Skeletal muscle tissue (tissue), 3 donors: ENCODE measurements at regions not wholly inside any gene's neighbourhood (a gene's known extent, or its start where the extent isn't known, plus 50 kb on each side); places are given as distances from the start of the nearest gene placed in this dataset.
"Not testable (repeated sequence)": the region's sequence is repeated elsewhere in the genome, so short reads cannot be mapped to it uniquely, and the experiment has no call there.

Source experiments
- H3K27ac ChIP-seq: one replicate; pipeline ENCODE4 v1.7.0; 2013; ENCODE audit warnings: mild to moderate bottlenecking, low read depth, low read length, inconsistent platforms
- H3K27me3 ChIP-seq, 3 donors: one replicate each; pipeline ENCODE4 v1.7.0; 2013; ENCODE audit warnings: low read length in 3 of 3; ENCODE audit not compliant: control insufficient read depth in 3 of 3, insufficient read depth in 3 of 3
- H3K36me3 ChIP-seq, 3 donors: one replicate each; pipeline ENCODE4 v1.7.0; 2013; ENCODE audit warnings: low read length in 3 of 3; ENCODE audit not compliant: control insufficient read depth in 3 of 3, insufficient read depth in 3 of 3
- H3K4me1 ChIP-seq, 3 donors: one replicate each; pipeline ENCODE4 v1.7.0; 2013; ENCODE audit warnings: low read length in 3 of 3, mild to moderate bottlenecking in 3 of 3; ENCODE audit not compliant: control insufficient read depth in 3 of 3, insufficient read depth in 3 of 3
- H3K4me3 ChIP-seq, 3 donors: one replicate each; pipeline ENCODE4 v1.7.0; 2013; ENCODE audit warnings: low read length in 3 of 3
- H3K9ac ChIP-seq, 3 donors: one replicate each; pipeline ENCODE4 v1.7.0; 2013; ENCODE audit warnings: low read length in 3 of 3, mild to moderate bottlenecking in 3 of 3, moderate library complexity in 2 of 3, low read depth in 1 of 3
- H3K9me3 ChIP-seq, 3 donors: one replicate each; pipeline ENCODE4 v1.7.0; 2013; ENCODE audit warnings: low read length in 3 of 3; ENCODE audit not compliant: control insufficient read depth in 3 of 3
- donor health status: Osteomylitis.

DNA sequence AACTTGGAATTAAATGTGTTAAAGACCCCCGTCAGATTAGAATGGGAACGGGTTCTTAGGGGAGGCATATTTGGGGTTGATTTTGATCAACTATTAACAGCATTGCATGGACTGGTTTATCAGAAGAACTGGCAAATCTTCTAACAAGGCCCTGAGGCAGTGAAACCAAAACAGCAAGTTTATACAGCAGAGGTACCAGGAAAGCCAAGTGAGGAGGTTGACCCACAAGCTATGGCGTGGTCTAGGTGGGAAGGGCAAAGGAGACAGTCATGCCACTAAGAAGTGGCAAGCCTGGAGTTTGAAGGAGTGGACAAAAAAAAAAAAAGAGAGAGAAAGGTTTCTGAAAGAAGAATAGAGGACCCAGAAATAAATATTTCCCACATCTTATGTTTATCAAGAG is 187.0 kb downstream of the MREG start:
- no peak overlapping the region for H3K9ac ChIP-seq
- H3K36me3 ChIP-seq, result no peaks in the 10 kb centered on the region
- H3K4me1 ChIP-seq, result no peaks in the 10 kb centered on the region
- no peak overlapping the region for H3K4me3 ChIP-seq
- H3K27ac ChIP-seq, result no peak overlapping the region
- no peaks in the 10 kb centered on the region for H3K9me3 ChIP-seq
- no peaks in the 10 kb centered on the region for H3K27me3 ChIP-seq

DNA sequence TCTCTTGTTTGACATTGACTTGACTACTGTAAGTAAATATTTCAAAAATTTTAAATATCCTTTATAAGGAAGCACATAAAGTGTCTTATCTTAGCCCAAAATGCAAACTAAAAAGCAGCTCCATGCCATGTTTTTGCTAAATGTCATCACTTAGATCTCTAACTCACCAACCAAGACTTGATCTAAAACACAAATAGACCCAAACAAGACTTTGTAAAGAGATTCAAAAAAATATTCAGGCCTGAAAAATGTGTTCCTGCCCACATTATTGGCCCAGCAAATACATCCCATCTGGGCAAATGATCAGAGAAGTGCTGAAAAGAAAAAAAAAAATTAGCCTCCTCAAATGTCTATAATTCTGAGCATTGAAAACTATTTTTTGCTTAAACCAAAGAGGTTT is 187.6 kb downstream of the MREG start:
- no peaks in the 10 kb centered on the region for H3K4me1 ChIP-seq
- no peaks in the 10 kb centered on the region for H3K36me3 ChIP-seq
- no peak overlapping the region for H3K9ac ChIP-seq
- no peak overlapping the region for H3K4me3 ChIP-seq
- no peaks in the 10 kb centered on the region for H3K27me3 ChIP-seq
- no peaks in the 10 kb centered on the region for H3K9me3 ChIP-seq
- no peak overlapping the region for H3K27ac ChIP-seq

DNA sequence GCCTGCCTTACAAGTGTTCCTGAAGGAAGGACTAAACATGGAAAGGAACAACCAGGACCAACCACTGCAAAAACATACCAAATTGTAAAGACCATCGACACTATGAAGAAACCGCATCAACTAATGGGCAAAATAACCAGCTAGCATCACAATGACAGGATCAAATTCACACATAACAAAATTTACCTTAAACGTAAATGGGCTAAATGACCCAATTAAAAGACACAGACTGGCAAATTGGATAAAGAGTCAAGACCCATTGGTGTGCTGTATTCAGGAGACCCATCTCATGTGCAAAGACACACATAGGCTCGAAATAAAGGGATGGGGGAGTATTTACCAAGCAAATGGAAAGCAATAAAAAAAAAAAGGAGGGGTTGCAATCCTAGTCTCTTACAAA is 192.1 kb downstream of the MREG start:
- not testable (repeated sequence) for H3K27me3 ChIP-seq, H3K9ac ChIP-seq, H3K4me3 ChIP-seq, H3K27ac ChIP-seq, H3K4me1 ChIP-seq, H3K9me3 ChIP-seq, H3K36me3 ChIP-seq

DNA sequence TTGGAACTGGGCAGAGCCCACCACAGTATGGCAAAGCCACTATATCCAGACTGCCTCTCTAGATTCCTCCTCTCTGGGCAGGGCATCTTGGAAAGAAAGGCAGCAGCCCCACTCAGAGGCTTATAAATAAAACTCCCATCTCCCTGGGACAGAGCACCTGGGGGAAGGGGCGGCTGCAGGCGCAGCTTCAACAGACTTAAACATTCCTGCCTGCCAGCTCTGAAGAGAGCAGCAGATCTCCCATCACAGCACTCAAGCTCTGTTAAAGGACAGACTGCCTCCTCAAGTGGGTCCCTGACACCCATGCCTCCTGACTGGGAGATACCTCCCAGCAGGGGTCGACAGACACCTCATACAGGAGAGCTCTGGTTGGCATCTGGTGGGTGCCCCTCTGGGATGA is 193.6 kb downstream of the MREG start:
- H3K27me3 ChIP-seq, H3K9me3 ChIP-seq, H3K27ac ChIP-seq, H3K9ac ChIP-seq, H3K4me1 ChIP-seq, H3K4me3 ChIP-seq, H3K36me3 ChIP-seq: not testable (repeated sequence)

DNA sequence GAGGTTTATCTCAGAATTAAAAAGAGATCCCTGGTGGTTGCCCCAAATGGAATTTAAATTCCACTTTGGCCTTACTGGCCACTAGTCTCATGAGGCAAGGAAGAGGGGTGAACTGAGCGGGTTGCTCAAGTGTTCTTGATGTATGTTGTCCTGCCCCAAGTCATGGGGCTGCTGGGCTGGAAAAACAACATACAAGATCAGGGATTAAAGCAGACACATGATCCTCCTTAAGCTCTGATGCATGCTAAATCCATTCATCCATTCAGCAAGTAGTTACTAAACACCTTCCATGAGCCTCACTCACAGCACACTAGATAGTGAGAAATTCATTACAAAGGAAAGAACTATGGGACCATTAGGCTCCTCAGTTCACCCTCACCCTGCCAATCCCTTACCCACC is 196.3 kb downstream of the MREG start:
- Histone ChIP-seq H3K4me1 (no peaks in the 10 kb centered on the region), H3K9ac (no peak overlapping the region), H3K9me3 (no peaks in the 10 kb centered on the region), H3K27ac (no peak overlapping the region), H3K4me3 (no peak overlapping the region), H3K27me3 (no peaks in the 10 kb centered on the region), H3K36me3 (no peaks in the 10 kb centered on the region)

DNA sequence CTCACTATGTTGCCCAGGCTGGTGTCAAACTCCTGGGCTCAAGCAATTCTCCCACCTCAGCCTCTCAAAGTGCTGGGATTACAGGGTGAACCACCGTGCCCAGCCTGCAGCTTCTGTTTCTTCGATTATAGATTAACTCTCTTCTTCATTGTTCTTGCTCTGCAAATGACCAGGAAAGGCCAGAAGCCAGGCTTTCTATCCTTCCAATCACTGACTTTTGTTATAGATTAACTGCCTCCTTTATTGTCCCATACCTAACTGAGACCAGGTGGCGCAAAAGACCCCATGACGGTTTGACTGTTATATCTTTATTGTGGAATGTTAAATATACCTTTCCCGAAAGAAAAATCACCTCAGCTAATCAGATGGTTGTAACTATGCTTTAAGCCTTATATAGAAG is 196.9 kb downstream of the MREG start:
- Histone ChIP-seq H3K27ac (no peak overlapping the region), H3K36me3 (no peaks in the 10 kb centered on the region), H3K4me3 (no peak overlapping the region), H3K27me3 (no peaks in the 10 kb centered on the region), H3K9ac (no peak overlapping the region), H3K4me1 (no peaks in the 10 kb centered on the region), H3K9me3 (no peaks in the 10 kb centered on the region)

DNA sequence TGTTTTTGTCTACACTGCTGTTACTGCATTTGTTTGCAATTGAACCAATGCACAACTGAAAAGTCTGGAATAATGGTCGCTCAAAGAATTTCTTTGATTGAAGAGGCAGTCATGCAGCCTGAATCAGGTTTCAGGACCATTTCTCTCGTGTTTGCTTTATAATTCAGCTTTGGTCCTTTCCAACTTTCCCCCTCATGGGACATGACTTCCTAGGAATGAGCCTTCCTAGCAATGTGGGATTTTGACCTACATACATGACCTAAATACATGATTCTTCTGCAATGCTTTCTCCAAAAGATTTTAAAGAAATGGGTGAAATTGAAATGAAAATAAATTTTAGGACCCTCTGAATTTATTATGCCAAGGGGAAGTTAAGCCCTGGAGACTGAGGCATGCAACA is 197.4 kb downstream of the MREG start:
- H3K27ac ChIP-seq, result no peak overlapping the region
- no peaks in the 10 kb centered on the region for H3K27me3 ChIP-seq
- no peaks in the 10 kb centered on the region for H3K9me3 ChIP-seq
- no peak overlapping the region for H3K9ac ChIP-seq
- no peaks in the 10 kb centered on the region for H3K36me3 ChIP-seq
- H3K4me1 ChIP-seq, result no peaks in the 10 kb centered on the region
- no peak overlapping the region for H3K4me3 ChIP-seq

DNA sequence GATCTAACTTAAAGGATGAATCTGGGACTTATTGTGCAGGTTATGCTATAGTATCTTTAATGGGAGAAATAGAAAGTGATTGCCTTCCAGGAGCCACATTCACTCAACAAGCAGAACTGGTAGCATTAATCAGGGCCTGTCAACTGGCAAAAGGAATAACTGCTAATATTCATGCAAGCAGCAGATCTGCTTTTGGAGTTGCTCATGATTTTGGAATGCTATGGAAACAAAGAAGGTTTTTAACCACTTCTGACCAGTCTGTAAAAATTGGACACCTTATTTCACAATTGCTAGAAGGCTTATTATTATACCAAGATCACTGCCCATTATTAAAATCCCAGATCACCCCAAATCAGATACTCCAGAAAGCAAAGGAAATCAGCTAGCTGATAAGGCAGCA is 200.4 kb downstream of the MREG start:
- H3K9me3 ChIP-seq, result no peaks in the 10 kb centered on the region
- H3K27ac ChIP-seq, result no peak overlapping the region
- H3K4me1 ChIP-seq, result no peaks in the 10 kb centered on the region
- no peaks in the 10 kb centered on the region for H3K27me3 ChIP-seq
- H3K36me3 ChIP-seq, result no peaks in the 10 kb centered on the region
- H3K4me3 ChIP-seq, result no peak overlapping the region
- no peak overlapping the region for H3K9ac ChIP-seq

DNA sequence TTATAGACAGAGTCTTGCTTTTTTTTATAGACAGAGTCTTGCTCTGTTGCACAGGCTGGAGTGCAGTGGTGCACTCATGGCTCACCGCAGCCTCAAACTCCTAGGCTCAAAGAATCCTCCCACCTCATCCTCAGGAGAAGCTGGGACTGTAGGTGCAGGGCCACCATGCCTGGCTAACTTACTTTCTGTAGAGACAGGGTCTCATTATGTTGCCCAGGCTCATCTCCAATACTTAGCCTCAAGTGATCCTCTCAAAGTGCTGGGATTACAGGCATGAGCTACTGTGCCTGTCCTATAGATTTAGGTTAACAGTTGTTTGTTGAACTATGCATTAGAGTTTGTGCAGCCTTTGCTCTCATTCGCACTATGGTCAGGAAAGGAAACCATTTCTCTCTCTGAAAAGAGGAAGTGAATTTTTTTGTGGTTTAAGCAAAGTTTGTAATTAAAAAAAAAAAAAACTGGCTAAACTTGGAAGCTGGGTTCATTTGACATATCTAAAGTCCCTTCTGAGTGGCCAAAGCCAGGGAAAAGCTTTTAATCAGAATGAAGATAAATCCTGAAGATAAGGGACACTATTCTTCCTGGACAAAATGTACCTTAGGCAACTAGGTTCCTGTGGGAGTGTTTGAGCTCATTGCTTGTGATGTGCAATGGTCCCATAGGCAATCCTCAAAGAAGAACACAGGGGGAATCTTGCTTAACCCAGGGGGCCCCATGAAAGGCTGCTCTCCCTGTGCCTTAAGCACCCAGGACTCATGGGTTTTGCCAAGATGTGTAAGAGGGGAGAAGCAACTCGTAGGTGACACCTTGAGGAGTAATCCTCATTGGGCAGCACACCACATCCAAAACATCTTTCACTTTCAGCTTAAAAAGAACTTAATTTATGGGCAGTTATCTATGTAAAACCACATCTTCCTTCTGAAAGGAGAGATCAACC is 201.7 kb downstream of the MREG start:
- Histone ChIP-seq H3K9me3 (no peaks in the 10 kb centered on the region), H3K9ac (no peak overlapping the region), H3K27me3 (no peaks in the 10 kb centered on the region), H3K27ac (no peak overlapping the region), H3K4me3 (no peak overlapping the region), H3K36me3 (no peaks in the 10 kb centered on the region), H3K4me1 (no peaks in the 10 kb centered on the region)

DNA sequence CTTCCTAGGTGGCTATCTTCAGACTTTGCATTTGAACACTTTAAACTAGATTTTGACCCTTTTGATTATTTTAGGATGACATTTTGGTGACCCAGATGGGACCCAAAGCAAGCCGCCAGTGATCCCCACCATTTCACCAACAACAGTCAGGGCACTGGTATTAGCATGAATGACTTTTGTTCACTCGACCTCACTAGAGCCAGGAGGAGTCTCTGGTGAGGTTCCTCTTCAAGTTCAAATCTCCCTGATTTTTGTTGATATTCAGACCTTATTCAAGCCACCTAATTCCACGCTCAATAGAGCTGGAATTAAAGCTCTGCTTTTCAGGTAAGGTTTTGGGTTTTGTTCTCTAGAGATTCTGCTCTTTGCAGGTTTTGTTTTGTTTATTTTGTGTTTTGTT is 202.3 kb downstream of the MREG start:
- H3K27me3 ChIP-seq, result no peaks in the 10 kb centered on the region
- H3K9me3 ChIP-seq, result no peaks in the 10 kb centered on the region
- no peak overlapping the region for H3K27ac ChIP-seq
- H3K4me3 ChIP-seq, result no peak overlapping the region
- no peaks in the 10 kb centered on the region for H3K36me3 ChIP-seq
- no peaks in the 10 kb centered on the region for H3K4me1 ChIP-seq
- no peak overlapping the region for H3K9ac ChIP-seq
